Spleen (tissue), 7 donors: ENCODE measurements at regions not wholly inside any gene's neighbourhood (a gene's known extent, or its start where the extent isn't known, plus 50 kb on each side); places are given as distances from the start of the nearest gene placed in this dataset.
"Not testable (repeated sequence)": the region's sequence is repeated elsewhere in the genome, so short reads cannot be mapped to it uniquely, and the experiment has no call there.

Experiments used
- CTCF ChIP-seq, 11 experiments: fragments of 200-600 bp in 7 of 11; fragments of 450-650 bp in 4 of 11; sonication (generic) in 4 of 11; IDR thresholded peaks in 8 of 11; conservative IDR thresholded peaks in 3 of 11; 1 replicate in 7 of 11; 2 replicates in 4 of 11; pipeline versions ENCODE4 v1.4.0 to v1.8.0; 2016 to 2021; ENCODE audit warnings: antibody characterized with exemption in 11 of 11, inconsistent platforms in 4 of 11, mild to moderate bottlenecking in 1 of 11
- POLR2A ChIP-seq, 3 donors: fragments of 450-650 bp; IDR thresholded peaks; one replicate each; pipeline ENCODE4 v1.5.1; 2017; ENCODE audit warnings: antibody characterized with exemption in 3 of 3, mild to moderate bottlenecking in 1 of 3
- POLR2AphosphoS5 ChIP-seq, 3 donors: sonication (generic); formaldehyde crosslinking; IDR thresholded peaks; one replicate each; pipeline ENCODE4 v1.5.1; 2017; ENCODE audit warnings: antibody characterized with exemption in 3 of 3
- donor health status: DM: no; HTN: no; CAD: no; lungs with moderate emphysema.
- donor health status: DM: no; HTN: no; CAD: no.
- donor health status: DM: no; HTN: no; CAD: no.

- not testable (repeated sequence) for TF ChIP-seq CTCF (IDR thresholded peaks at IDR 0.05 in 8 of 11, conservative IDR thresholded peaks at IDR 0.05 in 3 of 11); POLR2A (IDR thresholded peaks at IDR 0.05); POLR2AphosphoS5 (IDR thresholded peaks at IDR 0.05)
These were observed 300.8 kb upstream of the DEFB115 start for GRCh38 chr20:30956649-30957048.
